Pons (tissue), 1 donor: ENCODE measurements at regions not wholly inside any gene's neighbourhood (a gene's known extent, or its start where the extent isn't known, plus 50 kb on each side); places are given as distances from the start of the nearest gene placed in this dataset.

Experiments used
- DNase-seq: peaks from one replicate; pipeline ENCODE4 v3.0.0-alpha.2; 2016; ENCODE audit warnings: low spot score

GRCh38 chr18:78566720-78567119 is 412.9 kb upstream of the SALL3 start:
- DNase-seq, result no peak

- DNase-seq, result no peak
Measured at GRCh38 chr18:78571063-78571785, 408.4 kb upstream of the SALL3 start.

- DNase-seq, result no peak
Measured at GRCh38 chr18:78571831-78572347, 407.7 kb upstream of the SALL3 start.

- DNase-seq, result no peak
Measured at GRCh38 chr18:78573773-78574172, 405.8 kb upstream of the SALL3 start.

GRCh38 chr18:78576967-78577366 is 402.7 kb upstream of the SALL3 start:
- no peak for DNase-seq

- DNase-seq, result no peak
Measured at GRCh38 chr18:78579449-78579848, 400.2 kb upstream of the SALL3 start.

- no peak for DNase-seq
Measured at GRCh38 chr18:78579854-78580577, 399.6 kb upstream of the SALL3 start.

GRCh38 chr18:78580835-78581339 is 398.7 kb upstream of the SALL3 start:
- DNase-seq, result no peak

GRCh38 chr18:78582181-78582709 is 397.4 kb upstream of the SALL3 start:
- no peak for DNase-seq

GRCh38 chr18:78582898-78583738 is 396.5 kb upstream of the SALL3 start:
- DNase-seq, result no peak

GRCh38 chr18:78583739-78584458 is 395.7 kb upstream of the SALL3 start:
- no peak for DNase-seq

- DNase-seq, result no peak
Measured at GRCh38 chr18:78584459-78585022, 395.1 kb upstream of the SALL3 start.

- DNase-seq, result no peak
Measured at GRCh38 chr18:78586586-78586985, 393.0 kb upstream of the SALL3 start.

- no peak for DNase-seq
Measured at GRCh38 chr18:78587096-78587495, 392.5 kb upstream of the SALL3 start.

GRCh38 chr18:78587626-78588600 is 391.7 kb upstream of the SALL3 start:
- no peak for DNase-seq

GRCh38 chr18:78589916-78590437 is 389.6 kb upstream of the SALL3 start:
- DNase-seq, result no peak

- DNase-seq, result no peak
Measured at GRCh38 chr18:78595453-78595852, 384.2 kb upstream of the SALL3 start.

- DNase-seq, result no peak
Measured at GRCh38 chr18:78595924-78596573, 383.6 kb upstream of the SALL3 start.

- no peak for DNase-seq
Measured at GRCh38 chr18:78596794-78597345, 382.7 kb upstream of the SALL3 start.
